Activated CD4-positive, alpha-beta T cell treated with anti-CD3 and anti-CD28 coated beads for 24 hours (primary cell): ENCODE measurements at regions not wholly inside any gene's neighbourhood (a gene's known extent, or its start where the extent isn't known, plus 50 kb on each side); places are given as distances from the start of the nearest gene placed in this dataset.
"Not testable (repeated sequence)": the region's sequence is repeated elsewhere in the genome, so short reads cannot be mapped to it uniquely, and the experiment has no call there.

Experiments used
- DNase-seq, 2 donors: peaks; one replicate each; pipeline ENCODE4 v3.0.0-alpha.2; 2020; ENCODE audit warnings: low read depth in 2 of 2

GRCh38 chr1:149635290-149635899, 51.7 kb downstream of the PPIAL4C start:
- DNase-seq: not testable (repeated sequence)

GRCh38 chr1:149636286-149637122, 52.9 kb downstream of the PPIAL4C start:
- peak; percentile 79 to 80 for DNase-seq

- not testable (repeated sequence) for DNase-seq
Observed at GRCh38 chr1:149638481-149638880, 54.8 kb downstream of the PPIAL4C start.

DNA sequence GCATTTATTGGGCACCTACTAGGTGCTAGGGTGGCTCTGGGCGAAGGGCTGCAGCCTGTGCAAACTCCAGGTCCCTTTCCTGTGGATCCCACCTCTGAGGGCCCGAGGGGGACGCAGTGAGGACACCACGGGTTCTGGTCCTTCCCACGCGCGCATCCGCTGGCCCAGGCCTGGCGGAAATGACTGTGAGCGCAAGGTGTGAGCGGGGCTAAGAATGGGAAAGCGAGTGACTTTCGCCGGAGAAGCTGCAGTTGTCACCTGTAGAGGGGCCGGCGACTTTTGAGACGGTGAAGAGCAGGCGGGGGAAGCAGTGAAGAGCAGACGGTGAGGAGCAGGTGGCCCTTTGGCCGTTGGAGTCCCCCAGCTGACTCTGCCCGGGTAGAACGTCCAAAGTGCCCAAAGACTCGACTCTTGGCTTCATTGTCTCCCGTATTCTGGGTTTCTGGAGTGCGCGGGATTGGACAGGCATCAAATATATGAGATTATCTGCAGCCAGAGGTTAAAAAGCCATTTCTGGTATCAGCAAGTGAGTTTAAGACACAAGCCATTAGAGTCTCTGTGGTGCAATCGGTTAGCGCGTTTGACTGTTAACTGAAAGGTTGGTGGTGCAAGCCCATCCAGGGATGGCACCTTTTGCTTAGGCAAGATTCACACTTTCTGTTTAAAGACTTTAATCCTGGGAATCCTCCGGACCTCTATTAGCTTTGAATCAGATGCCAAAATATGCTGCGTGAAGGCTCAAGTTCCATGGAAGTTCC, 55.4 kb downstream of the PPIAL4C start:
- DNase-seq: not testable (repeated sequence)

DNA sequence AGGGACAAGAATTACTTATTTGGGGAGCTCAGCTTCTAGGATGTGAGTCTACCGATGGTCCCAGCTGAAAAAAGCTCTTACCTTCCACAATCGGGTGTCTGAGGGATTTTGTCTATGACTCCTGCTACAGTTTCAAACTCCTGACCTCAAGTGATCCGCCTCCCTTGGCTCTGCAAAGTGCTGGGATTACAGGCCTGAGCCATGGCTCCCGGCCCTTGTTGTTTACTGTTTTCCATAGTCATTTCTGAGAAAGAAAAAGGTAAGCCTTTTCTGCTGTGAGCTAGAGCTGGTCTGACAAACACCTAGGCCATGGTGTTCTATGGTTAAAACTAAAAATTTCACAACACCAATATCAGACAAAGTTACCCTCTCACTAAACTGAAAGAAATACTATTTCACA, 57.5 kb downstream of the PPIAL4C start:
- not testable (repeated sequence) for DNase-seq

DNA sequence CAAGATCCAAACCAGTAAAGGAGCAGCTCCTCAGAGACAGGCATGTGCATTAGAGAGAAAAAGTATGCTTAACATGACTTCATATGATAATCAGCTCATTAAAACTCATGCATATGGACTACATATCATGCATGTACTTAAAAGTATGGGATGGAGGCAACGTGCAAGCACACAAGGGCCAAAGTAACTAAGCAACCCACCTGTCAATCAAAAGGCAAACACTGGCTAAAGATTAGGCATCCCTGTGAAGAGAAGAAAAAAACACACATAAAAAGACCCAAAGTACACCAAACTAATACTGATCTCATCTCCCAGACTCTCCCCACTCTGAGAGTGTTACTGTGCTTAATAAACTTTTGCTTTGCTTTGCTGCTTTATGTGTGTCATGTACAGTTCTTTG, 61.2 kb downstream of the PPIAL4C start:
- not testable (repeated sequence) for DNase-seq

GRCh38 chr1:149646360-149647017, 62.8 kb downstream of the PPIAL4C start:
- DNase-seq: not testable (repeated sequence)

DNA sequence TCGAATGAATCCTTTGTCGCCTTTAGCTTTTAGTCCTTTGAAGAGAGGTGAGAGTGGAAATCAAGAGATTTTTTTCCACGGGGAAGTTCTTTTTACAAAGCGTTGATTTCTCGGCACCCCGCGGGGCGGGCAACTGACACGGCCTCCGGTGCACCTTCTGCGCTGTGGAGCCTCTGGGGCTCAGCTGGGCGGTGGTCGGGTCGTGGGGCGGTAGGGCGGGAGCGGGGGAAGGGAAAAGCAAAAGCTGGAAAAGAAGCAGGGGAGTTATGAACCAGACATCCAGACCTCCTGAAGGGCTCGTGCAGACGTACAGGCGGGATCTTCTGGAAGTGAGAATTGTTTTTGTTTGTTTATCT, 63.3 kb downstream of the PPIAL4C start:
- not testable (repeated sequence) for DNase-seq

DNA sequence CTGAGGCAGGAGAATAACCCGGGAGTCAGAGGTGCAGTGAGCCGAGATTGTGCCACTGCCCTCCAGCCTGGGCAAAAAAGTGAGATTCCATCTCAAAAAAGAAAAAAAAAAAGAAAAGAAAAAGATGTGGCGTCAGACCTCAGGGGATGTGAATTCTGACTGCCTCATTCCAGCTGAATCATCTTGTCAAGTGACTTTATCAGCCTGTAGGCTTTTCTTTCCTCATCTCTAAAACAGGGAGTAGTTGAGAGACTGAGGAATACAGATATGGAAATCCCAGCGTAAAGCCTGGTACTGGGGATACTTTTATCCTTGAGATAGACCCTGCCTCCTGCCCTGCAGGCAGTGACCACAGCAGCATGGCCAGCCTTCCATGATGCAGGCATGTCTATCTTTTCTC, 74.1 kb downstream of the PPIAL4C start:
- DNase-seq: not testable (repeated sequence)

GRCh38 chr1:149658175-149658574, 74.5 kb downstream of the PPIAL4C start:
- not testable (repeated sequence) for DNase-seq

- DNase-seq: not testable (repeated sequence)
Observed at GRCh38 chr1:149664624-149665023, 81.0 kb downstream of the PPIAL4C start.

DNA sequence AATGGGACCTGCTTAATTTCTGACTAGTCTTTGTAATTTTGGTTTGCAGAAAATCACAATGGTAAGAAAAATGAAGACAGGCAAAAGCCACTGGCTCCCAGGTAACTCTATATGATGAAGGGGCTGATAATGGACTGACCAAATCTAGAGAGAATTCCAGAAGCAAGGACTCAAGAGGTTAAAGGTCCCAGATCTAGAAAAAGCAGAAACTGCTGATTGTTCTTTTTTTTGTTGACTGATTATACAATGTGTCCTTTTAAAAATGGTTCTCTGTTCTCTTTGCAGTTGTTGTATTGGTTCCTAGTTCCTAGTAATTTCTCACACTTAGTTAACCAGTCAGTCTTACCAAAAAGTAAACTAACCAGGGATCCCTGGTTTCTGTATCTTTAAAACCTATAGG, 81.4 kb downstream of the PPIAL4C start:
- DNase-seq: not testable (repeated sequence)

- not testable (repeated sequence) for DNase-seq
Observed at GRCh38 chr1:149665528-149665927, 81.9 kb downstream of the PPIAL4C start.

DNA sequence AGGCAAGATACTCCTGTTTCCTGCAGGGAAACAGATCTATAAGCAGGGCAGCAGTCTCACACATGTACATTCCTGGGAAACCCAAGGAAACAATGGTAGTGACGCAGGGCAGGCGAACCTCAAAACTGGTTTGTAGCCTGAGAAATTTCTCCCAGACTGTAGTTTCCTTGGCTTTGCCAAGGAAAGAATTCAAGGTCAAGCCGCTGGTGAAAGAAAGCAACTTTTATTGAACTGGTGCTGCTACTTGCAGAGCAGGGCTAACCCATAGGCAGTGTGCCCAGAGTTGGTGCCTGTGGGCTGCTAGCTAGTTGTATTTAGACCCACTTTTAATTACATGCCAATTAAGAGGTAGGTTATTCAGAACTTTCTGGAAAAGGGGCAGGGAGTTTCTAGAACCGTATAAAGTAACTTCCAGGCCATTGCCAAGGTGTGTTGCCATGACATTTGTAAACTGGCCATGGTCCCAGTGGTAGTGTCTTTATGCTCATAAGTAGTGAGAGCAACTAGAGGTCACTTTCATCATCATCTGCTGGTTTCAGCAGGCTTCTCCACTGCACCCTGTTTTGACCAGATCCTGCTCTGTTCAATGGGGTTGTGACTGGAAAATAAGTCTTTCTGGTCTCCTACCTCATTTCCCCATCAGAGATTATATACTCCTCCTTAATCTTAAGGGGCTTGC, 89.7 kb downstream of the PPIAL4C start:
- not testable (repeated sequence) for DNase-seq

- DNase-seq: not testable (repeated sequence)
Observed at GRCh38 chr1:149674921-149675320, 91.3 kb downstream of the PPIAL4C start.

DNA sequence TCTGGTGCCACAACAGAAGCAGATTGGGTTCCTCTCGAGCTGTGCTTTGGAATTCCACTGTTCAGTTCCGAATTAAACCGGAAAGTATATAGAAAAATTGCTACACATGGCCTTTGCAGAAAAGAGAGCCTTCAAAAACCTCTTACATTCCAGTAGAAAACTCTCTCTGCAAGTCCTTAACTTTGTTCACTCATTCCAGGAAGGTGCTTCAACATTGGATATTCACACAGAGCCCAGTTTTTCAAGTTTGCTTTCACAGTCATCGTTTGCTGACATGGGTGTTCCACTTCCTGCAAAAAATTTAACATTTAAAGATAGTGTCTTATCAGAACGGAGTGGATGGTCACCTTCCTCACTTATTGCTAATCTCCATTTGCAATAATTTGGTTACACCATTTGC, 93.7 kb downstream of the PPIAL4C start:
- not testable (repeated sequence) for DNase-seq

- DNase-seq: not testable (repeated sequence)
Observed at GRCh38 chr1:149686593-149687238, 95.8 kb upstream of the FCGR1A start.

DNA sequence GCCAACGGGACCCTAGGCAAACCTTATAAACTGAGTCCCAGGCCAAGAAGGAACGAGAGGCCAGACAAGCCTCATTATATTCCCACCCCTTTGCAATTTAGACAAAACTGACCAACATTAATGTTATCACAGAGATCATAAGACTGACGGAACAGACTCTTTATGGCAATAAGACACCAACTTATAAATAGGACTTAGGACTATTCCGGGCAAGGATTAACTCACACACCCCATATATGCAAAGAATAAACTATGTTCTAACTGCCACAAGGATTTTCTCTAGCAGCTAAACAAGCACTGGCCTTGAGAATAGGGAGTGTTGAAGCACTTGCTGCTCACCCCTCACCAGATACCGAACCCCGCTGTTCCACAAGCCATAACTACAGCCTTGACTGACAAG, 91.1 kb upstream of the FCGR1A start:
- DNase-seq: not testable (repeated sequence)

GRCh38 chr1:149692804-149693539, 89.5 kb upstream of the FCGR1A start:
- not testable (repeated sequence) for DNase-seq

GRCh38 chr1:149695066-149695465, 87.4 kb upstream of the FCGR1A start:
- not testable (repeated sequence) for DNase-seq
